ENCODE measurements at regions not wholly inside any gene's neighbourhood (a gene's known extent, or its start where the extent isn't known, plus 50 kb on each side); places are given as distances from the start of the nearest gene placed in this dataset.

- Histone ChIP-seq H3K4me2 (ENCODE audit: low read length) (no peak overlapping the region), H3K36me3 (ENCODE audit: insufficient read depth, low read length) (no peaks in the 10 kb centered on the region), H3K9me3 (ENCODE audit: low read length) (no peaks in the 10 kb centered on the region), H2AFZ (ENCODE audit: low read depth, low read length) (no peak overlapping the region), H4K20me1 (ENCODE audit: insufficient read depth) (no peaks in the 10 kb centered on the region), H3F3A (ENCODE audit: insufficient read depth, low read length, poor library complexity, severe bottlenecking) (no peaks in the 10 kb centered on the region), H3K79me2 (replicated peaks; ENCODE audit: insufficient read depth, low read length) (no peaks in the 10 kb centered on the region), H3K9me2 (ENCODE audit: insufficient read depth, low read length) (no peaks in the 10 kb centered on the region), H3K27ac (ENCODE audit: low read length) (no peak overlapping the region), H3K4me3 (ENCODE audit: low read length) (no peak overlapping the region), H3K27me3 (ENCODE audit: insufficient read depth, low read depth, low read length) (no peaks in the 10 kb centered on the region), H3K9ac (ENCODE audit: low read length) (no peak overlapping the region)
- TF ChIP-seq EP300 (conservative IDR thresholded peaks at IDR 0.05; ENCODE audit: poor library complexity, severe bottlenecking) (peak; percentile 92), REST (IDR thresholded peaks at IDR 0.05; ENCODE audit: borderline replicate concordance) (no peak), POLR2AphosphoS5 (IDR thresholded peaks at IDR 0.05) (peak; percentile 85)
Observed at GRCh38 chr5:93165559-93165958, 415.5 kb downstream of the NR2F1-AS1 start.

GRCh38 chr5:93164690-93165089 is 416.3 kb downstream of the NR2F1-AS1 start:
- no peak overlapping the region for H2AFZ ChIP-seq (ENCODE audit: low read depth, low read length)
- TF ChIP-seq SMC3 (conservative IDR thresholded peaks at IDR 0.05; ENCODE audit: poor library complexity), result no peak
- TF ChIP-seq MXI1 (conservative IDR thresholded peaks at IDR 0.05; ENCODE audit: poor library complexity, severe bottlenecking), result no peak
- no peak for TF ChIP-seq CTCF (IDR thresholded peaks at IDR 0.05; ENCODE audit: poor library complexity, severe bottlenecking)
- TF ChIP-seq RAD21 (conservative IDR thresholded peaks at IDR 0.05), result no peak
- no peak for TF ChIP-seq REST (IDR thresholded peaks at IDR 0.05; ENCODE audit: borderline replicate concordance)
- no peak for TF ChIP-seq POLR2AphosphoS5 (IDR thresholded peaks at IDR 0.05)
- TF ChIP-seq TAF1 (IDR thresholded peaks at IDR 0.05; ENCODE audit: low read depth), result no peak
- no peak for TF ChIP-seq EP300 (conservative IDR thresholded peaks at IDR 0.05; ENCODE audit: poor library complexity, severe bottlenecking)
- TF ChIP-seq EZH2 (IDR thresholded peaks at IDR 0.05; ENCODE audit: borderline replicate concordance, insufficient read depth, low read length, poor library complexity, severe bottlenecking), result no peak

More at GRCh38 chr5:93164690-93165089, 416.3 kb downstream of the NR2F1-AS1 start:
- no peak overlapping the region for H3K9ac ChIP-seq (ENCODE audit: low read length)
- no peaks in the 10 kb centered on the region for H3K9me3 ChIP-seq (ENCODE audit: low read length)
- no peaks in the 10 kb centered on the region for H3K79me2 ChIP-seq (replicated peaks; ENCODE audit: insufficient read depth, low read length)
- no peaks in the 10 kb centered on the region for H3K36me3 ChIP-seq (ENCODE audit: insufficient read depth, low read length)
- H3K27me3 ChIP-seq (ENCODE audit: insufficient read depth, low read depth, low read length), result no peaks in the 10 kb centered on the region
- H3K4me3 ChIP-seq (ENCODE audit: low read length), result no peak overlapping the region
- H3F3A ChIP-seq (ENCODE audit: insufficient read depth, low read length, poor library complexity, severe bottlenecking), result no peaks in the 10 kb centered on the region
- H3K4me2 ChIP-seq (ENCODE audit: low read length), result no peak overlapping the region
- H4K20me1 ChIP-seq (ENCODE audit: insufficient read depth), result no peaks in the 10 kb centered on the region
- H3K9me2 ChIP-seq (ENCODE audit: insufficient read depth, low read length), result no peaks in the 10 kb centered on the region
- no peak overlapping the region for H3K27ac ChIP-seq (ENCODE audit: low read length)
